Suppressor macrophage treated with lipopolysaccharide for 4 hours (primary cell): ENCODE measurements at regions not wholly inside any gene's neighbourhood (a gene's known extent, or its start where the extent isn't known, plus 50 kb on each side); places are given as distances from the start of the nearest gene placed in this dataset.
"Not testable (repeated sequence)": the region's sequence is repeated elsewhere in the genome, so short reads cannot be mapped to it uniquely, and the experiment has no call there.

Experiments used
- DNase-seq: peaks from one replicate; pipeline ENCODE4 v3.0.0-alpha.2; 2020

- no peak for DNase-seq
Measured at GRCh38 chr5:144773628-144774027, 603.0 kb downstream of the KCTD16 start.

GRCh38 chr5:144771802-144772201, 601.1 kb downstream of the KCTD16 start:
- no peak for DNase-seq

GRCh38 chr5:144742361-144742760, 571.7 kb downstream of the KCTD16 start:
- no peak for DNase-seq

DNA sequence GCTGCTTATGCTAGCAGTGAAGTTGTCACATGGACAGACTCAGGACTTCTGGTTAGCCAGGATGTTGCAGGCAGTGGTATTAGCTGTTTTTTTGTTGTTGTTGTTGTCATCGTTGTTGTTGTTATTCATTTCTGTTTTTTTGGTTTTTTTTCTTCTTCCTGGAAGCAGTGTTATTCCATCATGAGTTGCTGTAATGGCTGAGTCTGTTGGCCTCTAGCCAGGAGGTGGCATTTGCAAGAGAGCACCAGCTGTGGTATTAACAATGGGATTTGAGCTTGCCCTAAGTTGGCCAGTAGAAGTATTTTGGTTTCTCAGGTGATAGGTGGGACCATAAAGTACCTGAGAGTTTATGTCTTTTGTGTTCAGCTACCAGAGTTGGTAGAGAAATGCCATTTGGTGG, 561.1 kb downstream of the KCTD16 start:
- no peak for DNase-seq

DNA sequence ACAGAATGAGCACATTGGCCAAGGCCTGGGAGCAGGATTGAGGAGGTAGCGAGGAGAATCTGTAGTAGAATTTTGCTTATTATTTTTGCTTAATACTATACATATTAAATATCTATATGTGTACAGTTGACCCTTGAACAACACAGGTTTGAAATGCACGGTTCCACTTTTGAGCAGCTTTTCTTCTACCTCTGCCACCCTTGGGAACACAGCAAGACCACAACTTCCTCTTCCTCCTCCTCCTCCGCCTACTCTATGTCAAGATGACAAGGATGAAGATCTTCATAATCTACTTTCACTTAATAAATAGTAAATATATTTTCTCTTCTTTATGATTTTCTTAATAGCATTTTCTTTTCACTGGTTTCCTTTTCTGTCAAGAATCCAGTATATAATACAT, 541.4 kb downstream of the KCTD16 start:
- DNase-seq: no peak

- DNase-seq: no peak
Measured at GRCh38 chr5:144711172-144711571, 540.5 kb downstream of the KCTD16 start.

- DNase-seq: no peak
Measured at GRCh38 chr5:144710637-144711036, 540.0 kb downstream of the KCTD16 start.

GRCh38 chr5:144703776-144704175, 533.1 kb downstream of the KCTD16 start:
- DNase-seq: no peak

- DNase-seq: no peak
Measured at GRCh38 chr5:144698484-144698883, 527.8 kb downstream of the KCTD16 start.

- no peak for DNase-seq
Measured at GRCh38 chr5:144697847-144698262, 527.2 kb downstream of the KCTD16 start.

DNA sequence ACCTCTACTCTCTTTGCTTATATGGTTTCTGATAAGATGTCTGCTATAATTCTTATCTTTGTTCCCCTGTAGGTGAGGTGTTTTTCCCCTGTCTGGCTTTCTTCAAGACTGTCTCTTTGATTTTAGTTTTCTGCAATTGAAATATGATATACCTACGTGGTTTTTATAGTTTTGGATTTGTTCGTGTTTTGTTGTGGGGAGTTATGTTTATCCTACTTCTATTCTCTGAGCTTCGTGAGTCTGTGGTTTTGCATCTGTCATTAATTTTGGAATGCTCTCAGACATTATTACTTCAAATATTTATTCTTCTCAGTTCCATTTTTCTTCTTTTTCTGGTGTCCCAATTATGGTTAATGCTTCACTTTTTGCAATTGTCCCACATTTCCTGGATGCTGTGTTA, 521.3 kb downstream of the KCTD16 start:
- DNase-seq: no peak

DNA sequence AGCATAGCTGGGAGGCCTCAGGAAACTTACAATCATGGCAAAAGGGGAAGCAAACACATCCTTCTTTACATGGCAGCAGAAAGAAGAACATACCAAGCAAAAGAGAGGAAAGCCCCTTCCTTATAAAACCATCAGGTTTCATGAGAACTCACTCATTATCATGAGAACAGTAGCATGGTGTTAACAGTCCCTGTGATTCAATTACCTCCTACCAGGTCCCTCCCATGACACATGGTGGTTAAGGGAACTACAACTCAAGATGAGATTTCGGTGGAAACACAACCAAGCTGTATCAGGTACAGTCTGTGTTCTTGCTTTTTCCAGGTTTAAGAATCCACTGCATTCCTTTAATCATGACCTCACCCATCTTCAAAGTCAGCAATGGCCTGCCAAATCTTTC, 514.2 kb downstream of the KCTD16 start:
- no peak for DNase-seq

DNA sequence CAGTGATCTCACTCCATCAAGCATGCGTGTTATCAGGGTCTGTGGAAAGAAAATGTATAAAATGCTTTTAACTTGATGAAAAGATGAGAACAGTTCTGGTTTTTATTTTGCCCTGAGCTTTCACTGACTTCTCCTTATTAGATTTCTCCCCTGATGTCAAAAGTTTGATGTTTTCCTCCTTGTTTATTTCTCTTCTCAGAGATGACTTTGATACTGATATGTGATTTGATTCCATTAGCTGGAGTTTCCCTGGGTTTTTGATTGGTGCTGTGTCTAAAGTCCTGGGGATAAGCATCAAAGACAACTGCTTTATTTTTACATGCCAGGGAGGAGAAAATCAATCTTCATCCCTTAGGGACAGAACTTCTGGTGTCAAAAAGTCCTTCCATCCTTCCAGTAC, 510.0 kb downstream of the KCTD16 start:
- DNase-seq: no peak

DNA sequence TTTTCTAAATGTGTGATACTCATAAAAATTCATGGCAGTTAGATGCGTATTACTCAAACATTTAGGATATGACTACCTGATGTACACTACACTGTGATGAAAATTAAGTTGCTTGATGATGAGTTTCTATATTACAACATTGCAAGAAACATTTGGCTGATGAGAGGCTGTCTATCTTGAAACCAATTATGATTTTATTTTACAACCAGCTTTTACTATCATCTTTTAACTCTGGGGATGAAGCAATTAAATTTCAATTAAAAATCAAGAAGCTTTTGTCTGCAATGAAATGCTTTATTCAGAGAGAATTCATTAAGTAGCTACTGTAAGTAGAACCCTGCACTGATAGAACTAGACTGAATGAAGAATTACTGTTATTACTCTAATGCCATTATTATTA, 500.4 kb downstream of the KCTD16 start:
- no peak for DNase-seq

DNA sequence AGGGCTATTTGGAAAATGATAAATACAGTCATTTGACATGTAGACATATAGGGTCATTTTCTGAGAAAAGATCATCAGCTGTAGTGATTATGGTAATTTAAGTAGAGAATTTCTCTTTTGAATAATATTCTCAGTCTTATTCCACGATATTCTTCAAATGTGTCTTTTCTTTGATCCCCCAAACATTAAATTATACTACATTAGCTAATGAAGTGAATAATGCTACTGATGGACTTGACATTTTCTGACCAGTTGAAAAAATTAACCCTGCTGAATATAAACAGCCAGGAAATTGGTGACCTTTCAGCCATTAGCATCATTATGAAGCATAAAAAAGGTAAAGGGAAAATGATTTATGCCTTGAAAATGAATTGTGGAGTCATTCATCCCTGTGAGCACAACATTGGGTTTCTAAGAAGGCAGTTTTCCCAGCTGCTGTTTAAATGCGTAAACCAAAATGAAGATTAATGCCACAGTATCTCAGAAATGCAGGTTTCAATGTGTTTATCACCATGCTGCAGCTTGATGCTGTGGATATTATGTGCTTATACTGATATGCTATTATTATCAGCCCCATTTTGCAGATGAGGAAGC, 489.1 kb downstream of the KCTD16 start:
- DNase-seq: no peak

- no peak for DNase-seq
Measured at GRCh38 chr5:144644317-144644716, 473.6 kb downstream of the KCTD16 start.

- no peak for DNase-seq
Measured at GRCh38 chr5:144638787-144639186, 468.1 kb downstream of the KCTD16 start.

DNA sequence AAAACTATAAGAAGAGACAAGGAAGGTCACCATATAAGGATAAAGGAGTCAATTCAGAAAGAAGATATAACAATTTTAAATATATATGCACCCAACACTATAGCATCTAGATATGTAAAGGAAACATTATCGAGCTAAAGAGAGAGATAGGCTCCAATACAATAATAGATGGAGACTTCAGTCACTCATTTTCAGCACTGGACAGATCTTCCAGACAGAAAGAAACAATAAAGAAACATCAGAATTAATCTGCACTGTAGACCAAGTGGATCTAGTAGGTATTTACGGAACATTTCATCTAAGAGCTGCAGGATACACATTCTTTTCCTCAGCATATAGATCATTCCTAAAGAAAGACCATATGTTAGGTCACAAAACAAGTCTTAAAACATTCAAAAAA, 463.5 kb downstream of the KCTD16 start:
- no peak for DNase-seq

DNA sequence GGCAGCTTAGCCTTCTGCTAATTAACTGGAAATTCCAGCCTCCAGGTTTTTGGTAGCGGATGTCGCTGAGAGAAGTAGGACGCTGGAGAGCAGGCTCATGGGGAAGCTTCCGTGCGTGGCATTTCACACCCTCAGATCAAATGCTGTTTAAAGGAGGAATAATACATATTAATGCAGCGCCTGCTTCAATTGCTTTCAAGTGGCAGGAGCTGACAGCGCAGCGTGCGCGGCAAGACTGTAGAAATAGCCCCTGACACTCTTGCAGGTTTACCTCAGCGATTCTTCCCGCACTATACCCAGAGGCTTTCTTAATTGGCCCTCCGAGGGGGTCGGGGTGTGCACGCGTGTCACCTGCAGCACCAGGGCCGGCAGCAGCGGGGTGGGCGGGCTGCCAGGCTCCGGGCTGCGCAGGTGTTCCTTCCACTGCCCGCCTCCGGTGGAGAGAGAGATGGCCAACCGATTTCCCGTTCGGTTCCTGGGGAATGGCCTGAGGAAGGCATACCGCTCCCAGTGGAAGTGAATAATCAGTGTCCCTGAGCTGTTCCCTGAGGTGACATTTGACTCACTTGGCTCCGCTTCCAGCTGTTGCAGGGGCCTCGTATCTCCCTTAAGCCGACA, 427.9 kb downstream of the KCTD16 start:
- no peak for DNase-seq

DNA sequence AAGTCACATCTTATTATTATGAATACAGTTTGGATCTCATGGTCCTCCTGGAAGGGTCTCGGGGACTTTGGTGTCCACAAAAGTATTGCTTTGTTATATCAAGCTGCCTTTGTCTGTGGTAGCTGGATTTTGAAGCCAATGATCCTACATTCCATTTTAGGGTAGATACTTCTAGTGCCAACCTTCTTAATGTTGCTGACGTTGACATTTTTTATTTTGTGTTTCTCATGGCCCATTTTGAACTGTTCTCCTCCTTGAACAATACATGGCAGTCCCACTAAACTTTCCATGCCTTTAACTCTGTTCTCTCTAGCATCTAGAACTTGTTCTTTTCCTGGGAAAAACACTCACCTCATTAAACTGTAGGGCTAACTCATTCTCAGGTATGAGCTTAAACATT, 425.8 kb downstream of the KCTD16 start:
- no peak for DNase-seq

- DNase-seq: no peak
Measured at GRCh38 chr5:144594919-144595318, 424.2 kb downstream of the KCTD16 start.

- DNase-seq: not testable (repeated sequence)
Measured at GRCh38 chr5:144594234-144594633, 423.6 kb downstream of the KCTD16 start.

GRCh38 chr5:144585681-144586080, 415.0 kb downstream of the KCTD16 start:
- no peak for DNase-seq

- no peak for DNase-seq
Measured at GRCh38 chr5:144583541-144584449, 413.1 kb downstream of the KCTD16 start.
